ENCODE measurements at regions not wholly inside any gene's neighbourhood (a gene's known extent, or its start where the extent isn't known, plus 50 kb on each side); places are given as distances from the start of the nearest gene placed in this dataset.
"Not testable (repeated sequence)": the region's sequence is repeated elsewhere in the genome, so short reads cannot be mapped to it uniquely, and the experiment has no call there.

- no peak for DNase-seq
Observed at GRCh38 chr5:125052584-125052983, 306.1 kb upstream of the ZNF608 start.

GRCh38 chr5:125053179-125053578 is 306.7 kb upstream of the ZNF608 start:
- no peak for DNase-seq

DNA sequence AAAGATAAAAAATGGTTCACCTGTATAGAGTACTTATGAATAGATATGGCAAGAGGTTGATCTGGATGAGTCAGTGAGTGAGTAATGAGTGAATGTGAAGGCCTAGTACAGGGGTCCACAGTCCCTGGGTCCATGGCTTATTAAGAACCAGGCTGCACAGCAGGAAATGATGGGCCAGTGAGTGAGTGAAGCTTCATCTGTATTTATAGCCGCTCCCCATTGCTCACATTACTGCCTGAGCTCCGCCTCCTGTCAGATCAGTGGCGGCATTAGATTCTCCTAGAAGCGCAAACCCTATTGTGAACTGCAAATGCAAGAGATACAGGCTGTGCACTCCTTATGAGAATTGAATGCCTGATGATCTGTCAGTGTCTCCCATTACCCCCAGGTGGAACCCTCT is 307.7 kb upstream of the ZNF608 start:
- no peak for DNase-seq

DNA sequence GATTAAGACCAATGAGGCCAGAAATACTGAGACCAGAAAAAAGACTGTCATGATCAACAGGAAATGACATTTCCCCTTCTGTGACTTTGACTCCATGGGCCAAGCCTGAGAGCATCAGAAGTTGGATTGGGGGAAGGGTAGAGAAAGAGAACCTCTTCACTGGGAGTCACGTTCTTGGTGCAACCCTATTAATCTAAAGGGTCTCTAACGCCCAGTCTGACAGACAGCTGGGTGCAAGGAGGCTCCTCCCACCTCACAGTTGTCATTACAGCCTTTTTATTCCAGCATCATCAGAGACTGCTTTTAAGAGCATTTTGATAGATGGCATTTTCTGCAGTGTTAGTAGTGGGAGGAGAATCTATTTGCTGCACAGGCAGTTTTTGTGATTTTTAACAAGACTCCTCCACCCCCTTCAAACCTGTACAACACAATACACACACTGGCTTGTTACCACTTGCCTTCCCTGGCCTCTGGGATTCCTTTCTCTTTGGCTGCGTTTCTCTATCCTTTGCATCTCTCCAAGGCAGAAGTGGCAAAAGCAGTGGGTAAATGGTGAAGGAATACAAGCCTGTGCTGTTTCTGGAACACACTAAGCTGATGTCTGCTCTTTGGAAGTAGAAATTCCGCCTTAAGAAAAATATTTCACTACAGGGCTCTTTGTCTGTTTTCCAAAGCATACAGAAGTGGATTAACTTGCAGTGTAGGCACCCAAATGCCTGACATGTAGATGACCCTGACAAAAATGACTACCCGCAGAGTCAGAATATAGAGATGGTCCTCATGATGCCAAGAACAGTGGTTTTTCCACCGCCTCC is 310.4 kb upstream of the ZNF608 start:
- DNase-seq = no peak

DNA sequence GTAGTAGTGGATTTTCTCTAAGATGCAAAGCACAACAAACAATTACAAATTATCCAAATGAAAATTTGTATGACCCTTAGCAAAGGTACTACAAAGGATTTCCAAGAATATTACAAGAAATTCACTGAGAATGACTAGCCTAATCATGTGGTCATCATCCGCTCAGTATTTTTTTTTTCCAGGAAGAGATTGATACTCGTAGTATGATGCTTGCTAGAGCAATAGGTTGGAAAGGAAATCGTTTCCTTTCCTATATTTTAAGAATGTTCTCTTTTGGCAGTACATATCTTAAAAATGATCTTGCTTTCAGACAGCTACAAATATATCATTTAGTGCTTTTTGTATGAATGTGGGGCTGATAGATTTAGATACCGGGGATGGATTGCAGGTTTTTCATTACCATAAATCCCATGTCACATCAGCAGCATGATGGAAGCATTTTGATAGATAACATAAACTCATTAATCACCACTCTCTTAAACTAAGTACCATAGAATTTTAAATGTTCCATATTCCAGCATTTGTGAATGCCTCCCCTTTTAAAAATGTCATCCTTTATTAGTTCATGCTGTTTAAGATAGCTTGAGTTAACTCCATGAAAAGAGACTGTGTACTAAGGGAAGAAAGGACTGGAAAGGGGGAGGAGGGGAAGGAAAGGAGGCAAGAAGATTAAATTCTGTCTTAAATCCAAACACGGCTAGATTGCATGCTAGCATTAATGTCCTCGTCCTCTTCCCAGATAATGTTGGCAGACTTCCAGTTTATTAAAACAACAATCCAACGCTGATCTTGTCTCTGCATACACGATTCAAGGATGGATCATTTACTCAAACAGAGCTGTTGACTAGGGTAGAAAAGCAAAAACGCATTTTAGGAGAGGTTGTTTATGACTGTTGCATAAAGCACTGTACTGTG is 311.7 kb upstream of the ZNF608 start:
- DNase-seq = no peak

GRCh38 chr5:125059255-125060002 is 313.0 kb upstream of the ZNF608 start:
- DNase-seq = no peak

- DNase-seq = no peak
Observed at GRCh38 chr5:125061726-125062125, 315.3 kb upstream of the ZNF608 start.

DNA sequence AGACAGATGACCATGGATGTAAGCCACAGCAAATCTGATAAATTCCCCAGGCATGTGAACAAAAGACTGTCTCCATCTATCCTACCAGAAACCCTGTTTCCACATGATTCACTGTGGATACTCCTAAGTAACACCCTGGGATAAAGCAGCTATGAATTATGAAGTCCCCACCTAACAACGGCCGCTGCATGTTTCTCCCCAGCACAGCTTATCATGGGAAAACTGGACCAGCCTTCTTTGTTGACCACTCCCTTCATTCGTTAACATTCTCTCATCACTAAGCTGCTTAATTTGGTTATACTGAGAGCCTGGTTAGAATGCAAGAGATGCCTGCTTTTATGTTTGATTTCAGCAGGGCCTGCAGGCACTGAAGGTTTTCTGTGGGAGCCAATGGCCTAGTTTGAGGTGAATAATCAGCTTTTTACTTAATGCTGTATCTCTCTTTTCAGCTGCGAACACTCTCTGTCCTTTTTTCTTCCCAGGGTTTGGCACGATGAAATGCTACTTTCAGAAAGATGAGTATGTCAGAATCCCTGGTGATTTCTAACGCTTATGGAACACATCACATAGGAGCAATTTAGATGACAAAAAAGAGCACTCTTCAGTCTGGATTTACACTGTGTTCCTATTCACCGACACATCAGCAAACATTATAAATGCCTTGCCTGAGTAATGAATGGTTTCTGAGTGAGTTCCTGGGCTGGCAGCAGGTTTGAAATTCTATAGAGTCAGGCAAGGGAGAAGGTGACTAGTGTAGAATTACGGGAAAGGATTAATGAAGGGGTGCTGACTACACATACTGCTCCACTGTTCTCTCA is 318.4 kb upstream of the ZNF608 start:
- DNase-seq = no peak

DNA sequence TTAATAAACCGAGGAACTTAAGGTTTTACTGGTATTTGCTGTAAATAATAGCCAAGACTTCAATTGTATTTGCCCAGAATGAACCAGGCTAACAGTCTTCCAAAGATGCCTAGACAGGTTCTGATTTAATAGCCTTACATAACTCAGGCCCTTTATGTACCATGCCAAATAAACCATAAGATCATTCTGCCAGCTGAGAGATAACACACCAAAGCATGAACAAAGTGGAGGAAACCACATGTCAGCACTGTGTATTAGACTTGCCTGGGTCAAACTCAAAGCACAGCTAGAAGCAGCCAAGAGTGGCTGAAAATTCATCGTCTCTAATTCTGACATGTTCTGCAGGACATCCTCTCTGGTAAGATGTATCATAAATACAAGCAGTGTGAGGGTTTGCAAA is 319.3 kb upstream of the ZNF608 start:
- no peak for DNase-seq

- no peak for DNase-seq
Observed at GRCh38 chr5:125070961-125071360, 324.5 kb upstream of the ZNF608 start.

DNA sequence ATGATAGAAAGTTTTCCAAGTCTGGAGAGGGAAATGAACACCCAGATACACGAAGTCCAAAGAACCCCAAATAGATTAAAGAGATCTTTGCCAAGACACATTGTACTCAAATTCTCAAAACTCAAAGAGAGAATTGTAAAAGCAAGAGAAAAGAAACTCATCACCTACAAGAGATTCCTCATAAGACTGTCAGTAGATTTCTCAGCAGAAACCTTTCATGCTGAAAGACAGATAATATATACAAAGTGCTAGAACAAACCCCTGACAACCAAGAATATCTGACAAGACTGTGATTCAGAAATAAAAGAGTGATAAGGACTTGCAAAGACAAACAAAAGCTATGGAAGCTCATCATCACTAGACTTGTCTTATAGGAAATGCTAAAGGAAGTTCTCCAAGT is 326.7 kb upstream of the ZNF608 start:
- DNase-seq = no peak

- DNase-seq = no peak
Observed at GRCh38 chr5:125075567-125075966, 329.1 kb upstream of the ZNF608 start.

DNA sequence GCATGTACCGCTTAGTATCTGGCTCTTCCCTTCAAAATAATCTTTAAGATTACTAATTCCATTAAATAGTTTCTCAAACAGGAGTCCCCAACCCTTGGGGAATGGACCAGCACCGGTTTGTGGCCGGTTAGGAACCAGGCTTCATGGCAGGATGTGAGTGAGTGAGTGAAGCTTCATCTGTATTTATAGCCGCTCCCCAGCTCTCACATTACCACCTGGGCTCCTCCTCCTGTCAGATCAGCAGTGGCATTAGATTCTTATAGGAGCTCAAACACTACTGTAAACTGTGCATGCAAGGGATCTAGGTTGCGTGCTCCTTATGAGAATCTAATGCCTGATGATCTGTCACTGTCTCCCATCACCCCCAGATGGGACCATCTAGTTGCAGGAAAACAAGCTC is 332.6 kb upstream of the ZNF608 start:
- not testable (repeated sequence) for DNase-seq

- DNase-seq = no peak
Observed at GRCh38 chr5:125081101-125081500, 334.7 kb upstream of the ZNF608 start.

DNA sequence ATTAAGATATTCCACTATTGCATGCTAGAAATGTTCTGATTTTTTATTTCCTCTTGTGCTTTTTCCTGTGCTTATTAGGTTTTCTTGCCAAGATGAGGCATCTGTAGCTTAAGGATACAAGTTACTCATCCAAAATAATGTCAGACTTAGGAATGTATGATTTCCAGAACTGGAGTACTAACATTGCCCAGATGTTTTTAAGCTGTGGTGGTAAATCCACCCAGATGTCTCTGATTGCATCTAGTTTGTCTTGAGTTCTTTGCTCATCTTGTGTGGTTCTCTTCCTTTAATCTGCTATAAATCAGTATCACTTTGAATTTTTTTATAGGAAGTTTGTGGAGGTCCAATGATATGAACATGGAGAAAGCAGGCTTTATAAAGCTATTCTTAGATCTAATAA is 337.5 kb upstream of the ZNF608 start:
- no peak for DNase-seq

- DNase-seq = no peak
Observed at GRCh38 chr5:125085797-125086505, 339.5 kb upstream of the ZNF608 start.

DNA sequence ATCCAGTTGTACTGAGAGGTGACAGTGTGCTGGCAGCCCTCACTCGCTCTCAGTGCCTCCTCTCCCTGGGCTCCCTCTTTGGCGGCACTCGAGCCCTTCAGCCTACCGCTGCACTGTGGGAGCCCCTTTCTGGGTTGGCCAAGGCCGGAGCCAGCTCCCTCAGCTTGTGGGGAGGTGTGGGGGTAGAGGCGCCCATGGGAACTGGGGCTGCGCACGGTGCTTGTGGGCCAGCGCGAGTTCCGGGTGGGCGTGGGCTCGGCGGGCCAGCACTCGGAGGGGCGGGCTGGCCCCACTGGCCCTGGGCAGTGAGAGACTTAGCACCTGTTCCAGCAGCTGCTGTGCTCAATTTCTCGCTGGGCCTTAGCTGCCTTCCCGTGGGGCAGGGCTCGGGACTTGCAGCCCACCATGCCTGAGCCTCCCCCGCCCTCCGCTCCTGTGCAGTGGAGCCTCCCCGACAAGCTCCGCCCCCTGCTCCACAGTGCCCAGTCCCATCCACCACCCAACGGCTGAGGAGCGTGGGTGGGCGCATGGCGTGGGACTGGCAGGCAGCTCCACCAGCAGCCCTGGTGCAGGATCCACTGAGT is 342.2 kb upstream of the ZNF608 start:
- no peak for DNase-seq

- DNase-seq = not testable (repeated sequence)
Observed at GRCh38 chr5:125092138-125092537, 345.7 kb upstream of the ZNF608 start.

DNA sequence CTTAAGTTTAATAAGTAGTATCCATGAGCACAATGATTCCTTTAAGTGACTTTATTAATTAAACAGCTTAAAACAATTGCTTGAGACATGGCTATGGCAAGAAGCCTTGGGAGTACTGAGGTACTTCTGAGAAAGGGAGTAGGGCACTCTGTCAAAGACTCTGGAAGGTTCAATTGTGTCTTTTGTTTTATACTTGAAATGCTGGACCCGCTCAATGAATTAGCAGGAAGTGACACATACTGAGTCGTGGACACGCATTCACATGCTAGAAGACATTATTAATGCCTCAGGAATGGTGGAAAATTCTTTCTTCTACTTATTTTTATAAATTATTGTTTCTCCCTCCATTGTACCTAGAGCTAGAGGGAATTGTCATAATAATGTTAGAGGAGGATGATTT is 347.3 kb upstream of the ZNF608 start:
- DNase-seq = no peak

DNA sequence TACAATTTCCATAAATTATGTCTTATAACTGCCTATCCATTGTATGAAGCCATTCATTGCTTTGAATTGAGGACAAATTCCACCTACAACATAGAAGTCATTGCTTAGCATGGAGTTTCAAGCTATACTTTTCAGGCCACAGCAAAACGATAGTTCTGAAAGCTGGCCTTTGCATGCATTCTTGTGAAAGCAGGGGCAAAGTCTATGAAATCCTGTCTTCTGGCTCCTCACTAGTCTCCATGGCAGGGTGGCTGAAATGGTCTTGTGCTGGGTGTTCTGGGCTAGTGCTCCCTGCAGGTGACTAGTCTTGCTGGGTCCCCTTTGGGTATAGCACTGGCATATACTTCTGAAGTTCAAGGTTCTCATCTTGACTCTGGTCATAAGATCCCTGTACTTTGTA is 353.9 kb upstream of the ZNF608 start:
- DNase-seq = no peak

DNA sequence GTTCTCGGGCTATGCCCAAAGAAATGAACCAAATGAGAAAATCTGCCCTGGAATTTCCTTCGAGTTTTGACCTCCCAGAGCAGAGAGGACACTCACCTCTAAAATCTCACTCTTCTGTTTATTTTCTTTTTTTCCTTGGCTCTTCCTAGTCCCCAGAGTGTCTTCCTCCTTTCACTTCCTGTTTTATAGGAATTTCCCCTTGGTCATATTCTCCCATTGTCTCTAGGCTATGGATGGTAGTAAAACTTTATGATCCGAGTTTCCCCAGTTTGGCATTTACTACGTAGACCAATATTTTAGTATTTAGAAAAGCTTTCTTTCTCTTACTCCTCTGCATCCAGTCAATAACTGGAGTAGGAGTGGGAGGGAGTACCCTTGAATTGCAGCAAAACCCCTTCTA is 354.5 kb upstream of the ZNF608 start:
- no peak for DNase-seq
